BJ (cell line): ENCODE measurements at regions not wholly inside any gene's neighbourhood (a gene's known extent, or its start where the extent isn't known, plus 50 kb on each side); places are given as distances from the start of the nearest gene placed in this dataset.

Experiments
- CTCF ChIA-PET: fragments of 350-600 bp; formaldehyde crosslinking; extraction: SDS; loops from one replicate; lab custom pipeline; 2021; ENCODE audit warnings: antibody characterized with exemption, inconsistent platforms; lab: Yijun Ruan, JAX
- POLR2A ChIA-PET: fragments of 300-600 bp; sonication (Branson Sonifier 250); formaldehyde crosslinking; extraction: SDS; loops from one replicate; lab custom pipeline; 2021; ENCODE audit warnings: antibody characterized with exemption; lab: Charles Lee
- DNase-seq: peaks from one replicate; pipeline ENCODE4 v3.0.0-alpha.2; 2011; ENCODE audit warnings: low read depth
- H3K27me3 ChIP-seq: 2 replicates; pipeline ENCODE4 v1.6.0; 2011; ENCODE audit warnings: low read length; ENCODE audit not compliant: control insufficient read depth, insufficient read depth
- H3K36me3 ChIP-seq: 2 replicates; pipeline ENCODE4 v1.5.1; 2011; ENCODE audit warnings: low read length; ENCODE audit not compliant: control insufficient read depth, insufficient read depth
- H3K4me3 ChIP-seq: 2 replicates; pipeline ENCODE4 v1.5.1; 2011; ENCODE audit warnings: low read depth, mild to moderate bottlenecking, control low read depth, low read length
- CTCF ChIP-seq: IDR thresholded peaks from 2 replicates; pipeline ENCODE4 v1.5.1; 2011; ENCODE audit warnings: low read depth, mild to moderate bottlenecking, control low read depth, inconsistent platforms, low read length, moderate library complexity; ENCODE audit not compliant: insufficient read depth

DNA sequence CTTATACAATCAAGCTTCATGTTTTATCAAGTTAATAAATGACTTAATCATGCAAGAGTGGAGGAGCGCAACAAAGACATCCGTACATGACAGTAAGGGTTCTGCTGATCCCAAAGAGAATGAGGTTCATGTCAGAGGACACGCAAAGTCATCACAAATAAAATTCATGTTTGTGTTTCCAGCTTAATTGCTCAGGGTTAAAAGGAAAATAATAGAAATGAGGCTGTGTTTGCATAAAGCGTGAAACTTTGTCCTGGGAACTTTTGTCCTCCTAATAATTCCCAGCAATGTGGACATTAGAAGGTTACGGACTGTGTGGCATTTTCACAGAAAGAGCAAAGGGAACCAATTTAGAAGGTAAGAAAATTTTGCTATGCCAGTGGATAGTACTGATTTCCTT lies 237.3 kb downstream of the INHBA start:
- H3K4me3 ChIP-seq: no peak overlapping the region

GRCh38 chr7:41463770-41464470 lies 239.0 kb downstream of the INHBA start:
- DNase-seq: no peak
- Histone ChIP-seq H3K27me3 (no peaks in the 10 kb centered on the region), H3K4me3 (no peak overlapping the region), H3K36me3 (no peaks in the 10 kb centered on the region)
- no peak for TF ChIP-seq CTCF
- POLR2A ChIA-PET: no interaction called here
- CTCF ChIA-PET: no interaction called here

More for the DNA sequence above, 237.3 kb downstream of the INHBA start:
- H3K27me3 ChIP-seq: no peaks in the 10 kb centered on the region
- TF ChIP-seq CTCF: no peak
- H3K36me3 ChIP-seq: no peaks in the 10 kb centered on the region
- POLR2A ChIA-PET: no interaction called here
- DNase-seq: no peak
- CTCF ChIA-PET: no interaction called here

- no peak for TF ChIP-seq CTCF
- Histone ChIP-seq H3K36me3 (no peaks in the 10 kb centered on the region), H3K4me3 (no peak overlapping the region), H3K27me3 (no peaks in the 10 kb centered on the region)
- ChIA-PET POLR2A (no interaction called here), CTCF (no interaction called here)
- no peak for DNase-seq
Measured at GRCh38 chr7:41459623-41460261, 243.1 kb downstream of the INHBA start.

GRCh38 chr7:41459183-41459582 lies 243.7 kb downstream of the INHBA start:
- no peak overlapping the region for H3K4me3 ChIP-seq
- H3K36me3 ChIP-seq: no peaks in the 10 kb centered on the region
- no peak for DNase-seq
- ChIA-PET CTCF (no interaction called here), POLR2A (no interaction called here)
- no peaks in the 10 kb centered on the region for H3K27me3 ChIP-seq
- no peak for TF ChIP-seq CTCF

- no peak for TF ChIP-seq CTCF
- DNase-seq: no peak
- no peaks in the 10 kb centered on the region for H3K27me3 ChIP-seq
- no peak overlapping the region for H3K4me3 ChIP-seq
- CTCF ChIA-PET: no interaction called here
- POLR2A ChIA-PET: no interaction called here
- H3K36me3 ChIP-seq: no peaks in the 10 kb centered on the region
Measured at GRCh38 chr7:41457832-41458437, 245.0 kb downstream of the INHBA start.
